Umbilical cord (tissue), 1 donor: ENCODE measurements at regions not wholly inside any gene's neighbourhood (a gene's known extent, or its start where the extent isn't known, plus 50 kb on each side); places are given as distances from the start of the nearest gene placed in this dataset.

Experiments used
- DNase-seq: peaks from one replicate; pipeline ENCODE4 v3.0.0-alpha.2; 2015; ENCODE audit warnings: low spot score

DNA sequence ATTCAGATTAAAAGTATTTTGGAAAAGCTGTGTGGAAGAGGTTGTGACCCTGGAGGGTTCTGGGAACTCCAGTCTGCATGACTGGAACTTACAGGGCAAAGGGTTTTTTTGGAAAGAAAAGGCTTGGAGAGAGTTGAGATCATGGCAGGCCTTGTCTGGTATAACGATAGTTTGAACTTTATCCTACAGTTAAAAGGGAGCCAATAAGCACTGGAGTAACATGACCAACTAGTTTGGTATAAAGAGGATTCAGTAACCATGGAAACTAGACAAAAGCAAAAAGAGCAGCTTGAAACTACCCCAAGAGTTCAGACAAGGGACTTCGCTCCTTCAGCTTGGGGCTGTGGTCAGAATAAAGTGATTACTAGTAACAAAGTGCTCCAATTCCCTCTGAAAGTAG lies 151.2 kb upstream of the TMCO5A start:
- DNase-seq, result no peak

DNA sequence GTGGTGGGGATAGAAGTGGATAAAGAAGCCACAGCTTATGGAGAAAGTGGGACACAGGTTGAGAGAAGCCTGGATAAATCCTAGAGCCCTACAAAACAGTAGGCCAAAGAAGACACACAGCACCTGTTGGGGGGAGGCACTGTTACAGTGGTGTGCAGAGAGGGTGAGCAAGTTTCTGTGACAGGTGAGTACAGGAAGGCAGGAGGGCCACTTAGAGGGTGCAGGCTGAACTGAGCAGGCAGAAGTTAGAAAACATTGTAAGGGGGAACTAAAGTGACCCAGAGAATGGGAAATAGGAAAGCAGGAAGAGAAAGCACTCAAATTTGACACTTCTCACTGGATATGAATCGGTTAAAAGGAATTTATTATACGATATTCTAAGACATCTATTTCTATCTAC lies 146.1 kb upstream of the TMCO5A start:
- DNase-seq, result no peak

DNA sequence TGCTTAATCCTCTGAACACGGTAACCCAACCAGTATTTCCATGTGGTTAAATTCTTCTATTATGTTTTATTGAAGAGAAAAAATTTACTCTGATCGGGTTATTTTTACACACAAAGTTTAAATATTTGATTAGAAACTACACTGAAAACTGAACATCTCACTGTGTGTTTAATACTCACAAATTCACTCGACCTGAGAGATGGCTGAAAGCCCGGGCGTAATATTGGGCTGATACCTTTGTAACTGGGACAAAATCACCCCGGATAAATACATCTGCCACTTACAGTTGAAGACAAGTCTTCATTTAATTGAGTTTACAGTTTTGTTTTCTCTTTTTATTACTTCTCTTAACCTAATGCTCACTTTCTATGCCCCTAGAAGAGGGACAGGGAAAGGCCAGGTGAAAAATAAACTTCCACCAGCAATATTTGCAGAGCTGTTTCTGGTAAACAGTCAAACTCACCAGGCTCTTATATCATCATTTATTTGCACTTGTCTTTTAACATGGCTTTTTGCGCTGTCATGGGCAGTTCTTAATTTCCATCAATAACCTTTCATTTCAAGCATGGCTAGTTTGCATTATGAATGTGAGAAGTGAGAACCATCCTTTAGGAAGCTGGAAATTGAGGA lies 145.6 kb upstream of the TMCO5A start:
- DNase-seq, result no peak

DNA sequence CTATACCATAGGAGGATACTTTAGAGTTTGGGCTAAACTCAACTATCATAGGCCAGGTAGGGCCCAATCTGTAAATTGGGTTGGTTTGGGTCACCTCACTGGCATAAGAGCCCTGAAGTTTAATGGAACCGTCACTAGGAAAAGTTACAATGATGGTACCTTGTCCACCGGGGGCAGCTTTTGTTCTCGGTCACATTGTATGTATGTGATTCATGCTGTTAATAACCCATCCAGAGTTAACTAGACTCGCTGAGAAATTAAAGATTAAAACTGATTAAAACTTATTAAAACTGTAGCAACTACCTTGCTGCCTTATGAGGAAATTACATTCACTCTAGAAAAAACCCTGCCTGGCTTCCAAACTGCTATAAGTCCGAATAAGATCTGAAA lies 145.0 kb upstream of the TMCO5A start:
- DNase-seq, result no peak

DNA sequence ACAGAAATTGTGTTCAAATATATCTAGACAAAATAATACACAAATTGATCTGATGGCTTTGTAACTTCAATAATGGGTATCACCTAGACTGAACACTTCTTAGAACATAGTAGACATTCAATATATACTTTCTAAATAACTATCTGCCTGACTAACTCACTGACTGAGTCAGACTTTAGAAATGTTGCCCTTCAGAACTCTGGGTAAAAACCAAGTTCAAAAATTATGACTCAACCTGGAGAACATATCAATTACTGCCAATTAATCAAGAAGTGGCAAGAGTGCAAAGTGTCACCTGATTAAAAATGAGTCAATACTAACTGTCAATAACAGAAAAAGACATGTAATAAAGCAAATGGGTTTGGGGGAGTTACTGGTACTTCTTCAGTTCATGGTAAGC lies 144.6 kb upstream of the TMCO5A start:
- no peak for DNase-seq

DNA sequence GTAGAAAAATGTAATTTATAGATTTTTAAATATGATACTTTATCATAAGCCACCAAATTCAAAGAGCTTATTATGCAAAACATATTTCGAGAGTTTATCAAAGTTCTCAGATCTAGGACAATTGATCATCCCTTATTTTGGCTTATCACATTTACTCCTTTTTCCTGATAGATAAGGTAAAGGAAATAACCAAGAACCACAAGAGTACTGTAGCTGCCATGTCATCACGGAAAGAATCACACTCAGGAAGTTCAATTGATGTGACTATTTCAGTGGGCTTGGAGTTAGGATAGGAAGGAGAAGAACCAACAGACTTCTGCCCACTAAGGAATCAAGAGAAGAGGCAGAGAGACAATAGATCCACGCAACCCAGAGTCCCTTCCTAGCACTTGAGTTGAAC lies 142.7 kb upstream of the TMCO5A start:
- DNase-seq, result no peak

DNA sequence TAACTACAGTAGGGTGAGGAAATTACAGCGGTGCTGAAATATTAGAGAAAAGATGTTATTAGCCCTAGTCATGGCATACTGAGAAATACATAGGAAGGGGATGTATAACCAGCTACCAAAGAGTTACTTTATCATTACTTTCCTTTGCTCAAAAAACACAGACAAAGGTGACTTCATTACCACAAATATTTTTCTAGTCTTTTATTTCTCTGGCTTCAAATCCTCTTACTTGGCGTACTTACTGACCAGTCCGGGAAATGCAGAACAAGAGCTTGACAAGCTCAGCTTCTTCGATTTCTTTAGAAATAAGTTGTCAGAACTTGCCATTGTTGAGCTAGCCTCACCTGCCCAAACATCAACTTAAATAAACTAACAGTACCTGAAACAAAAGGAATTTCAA lies 142.1 kb upstream of the TMCO5A start:
- DNase-seq, result no peak

DNA sequence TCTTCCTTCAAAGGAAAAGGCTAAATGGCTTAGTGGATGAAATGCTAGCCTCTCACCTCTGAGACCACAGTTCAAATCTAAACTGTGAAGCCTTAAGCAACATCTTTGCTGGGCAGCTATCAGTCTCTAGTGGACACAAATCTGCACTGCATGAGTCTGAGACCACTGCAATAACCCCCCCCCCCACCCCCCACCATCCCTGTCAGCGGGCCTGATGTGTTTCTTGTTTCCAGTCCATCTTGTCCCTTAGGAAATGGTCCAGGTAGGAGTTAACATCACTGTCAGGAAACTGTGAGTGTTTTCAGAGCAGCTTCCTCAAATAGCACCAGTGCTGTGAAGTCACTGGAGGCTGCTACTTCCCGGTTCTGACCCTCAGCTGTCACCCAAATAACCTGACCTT lies 140.6 kb upstream of the TMCO5A start:
- no peak for DNase-seq

DNA sequence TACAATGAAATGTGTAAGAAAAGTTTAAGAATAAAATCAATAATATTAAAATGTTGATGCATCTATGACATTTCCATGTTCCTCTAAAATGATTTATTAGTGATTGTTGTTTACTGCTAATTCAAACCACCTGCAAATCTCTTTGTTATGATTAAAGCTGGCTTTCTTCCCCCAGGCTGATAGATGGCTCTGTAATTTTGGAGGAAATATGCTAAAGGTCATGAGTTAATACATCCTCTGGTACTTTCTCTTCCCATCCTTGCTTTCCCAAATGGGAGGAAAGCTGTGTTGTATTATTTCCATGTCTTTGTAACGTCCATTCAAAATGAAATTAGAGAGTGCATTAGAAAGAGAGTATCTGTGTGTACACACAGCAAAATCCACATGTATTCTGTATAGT lies 139.5 kb upstream of the TMCO5A start:
- no peak for DNase-seq

DNA sequence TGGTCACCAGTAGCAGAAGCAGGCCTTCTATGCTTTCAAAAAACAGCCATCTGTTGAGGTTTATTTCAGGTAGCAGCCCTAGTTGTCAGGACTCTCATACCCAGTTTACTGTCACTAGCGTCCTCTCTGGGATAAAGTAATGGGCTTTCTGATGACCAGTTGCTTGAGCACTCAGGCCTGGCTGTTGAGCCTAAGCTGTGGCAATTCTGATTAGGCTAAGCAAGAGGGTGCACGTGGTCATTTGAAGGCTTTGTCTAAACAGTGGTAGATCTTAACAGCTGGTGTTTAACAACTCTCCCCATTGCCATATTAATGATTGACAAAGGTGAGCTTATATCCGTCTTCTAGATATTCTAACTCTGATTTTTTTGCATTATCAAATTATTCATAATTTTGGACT lies 132.9 kb upstream of the TMCO5A start:
- DNase-seq, result no peak

DNA sequence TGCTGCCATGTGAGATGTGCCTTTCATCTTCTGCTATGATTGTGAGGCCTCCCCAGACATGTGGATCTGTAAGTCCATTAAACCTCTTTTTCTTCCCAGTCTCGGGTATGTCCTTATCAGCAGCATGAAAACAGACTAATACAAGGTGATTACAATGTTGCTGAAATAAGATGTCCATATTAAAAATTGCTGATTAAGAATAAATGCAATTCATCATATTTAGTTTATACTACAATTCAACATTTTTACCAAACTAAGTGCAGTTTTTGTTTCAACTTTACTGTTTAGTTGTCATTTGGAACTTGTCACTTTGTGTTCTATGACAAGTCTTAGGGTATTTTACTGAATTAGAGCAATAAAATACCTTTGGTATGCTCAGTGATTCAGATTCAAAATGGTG lies 127.6 kb upstream of the TMCO5A start:
- DNase-seq, result no peak

DNA sequence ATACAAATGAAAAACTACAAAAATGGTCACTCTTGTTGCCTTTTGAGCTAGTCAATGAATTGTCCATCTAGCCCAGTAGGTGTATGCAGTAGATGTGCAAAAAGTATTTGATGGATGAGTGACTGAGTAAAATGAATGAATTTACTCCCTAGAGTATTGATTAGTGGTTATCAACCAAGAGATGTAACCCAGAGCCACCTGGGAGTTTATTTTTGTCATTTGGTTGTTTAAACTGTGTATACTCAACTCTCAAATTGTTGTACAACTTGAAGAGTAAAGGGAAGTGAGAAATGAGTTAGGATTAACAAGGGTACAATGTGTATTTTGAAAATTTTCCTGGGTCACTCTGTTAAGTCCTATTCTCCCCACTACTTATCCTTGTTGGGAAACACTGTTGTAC lies 124.1 kb upstream of the TMCO5A start:
- DNase-seq, result no peak

DNA sequence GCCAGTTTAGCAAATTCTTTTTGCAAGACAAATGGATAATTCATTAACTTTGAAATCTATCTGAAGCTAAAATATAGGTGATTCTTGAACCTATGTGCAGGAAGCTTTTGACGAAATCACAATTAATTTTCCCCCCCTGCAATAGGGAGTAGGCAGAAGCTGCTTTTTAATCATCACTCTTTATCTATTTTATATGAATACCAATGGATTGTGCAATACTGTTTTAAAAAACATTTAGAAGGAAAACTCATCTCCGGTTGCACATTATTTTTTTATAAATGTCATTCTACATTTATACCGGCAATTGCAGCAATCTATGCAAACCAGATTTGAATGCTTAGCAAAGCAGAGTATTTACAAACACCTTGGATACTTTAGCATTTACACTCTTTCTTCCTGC lies 121.1 kb upstream of the TMCO5A start:
- no peak for DNase-seq

DNA sequence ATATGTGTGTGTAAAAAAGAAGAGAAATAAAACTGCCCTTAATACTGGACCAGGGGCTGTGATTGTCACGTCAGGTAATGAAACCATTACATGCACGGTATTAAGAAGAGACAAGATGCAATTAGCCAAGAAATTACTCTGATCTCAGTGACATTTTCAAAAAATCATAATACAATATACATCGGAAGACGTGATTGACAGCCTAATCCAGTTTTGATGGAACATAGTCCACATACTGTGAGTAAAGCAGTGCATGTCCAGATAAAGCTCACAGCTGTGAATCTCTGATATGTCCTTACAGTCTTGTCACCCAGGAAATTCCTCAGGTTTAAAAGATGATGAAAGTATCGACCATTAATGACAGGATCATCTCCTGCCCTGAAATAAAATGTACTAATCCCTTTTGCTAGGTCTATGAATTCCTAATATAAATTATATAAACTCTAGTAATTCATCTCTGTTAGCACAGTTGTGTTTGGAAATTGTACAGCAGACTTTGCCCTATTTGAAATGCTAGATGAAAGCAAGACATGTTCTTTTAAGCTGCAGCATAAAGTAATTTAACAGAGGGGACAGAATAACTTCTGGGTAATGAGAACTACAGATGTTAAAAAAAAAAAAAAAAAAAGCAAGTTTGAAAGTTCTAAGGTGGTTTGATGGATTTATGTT lies 119.5 kb upstream of the TMCO5A start:
- DNase-seq, result no peak

DNA sequence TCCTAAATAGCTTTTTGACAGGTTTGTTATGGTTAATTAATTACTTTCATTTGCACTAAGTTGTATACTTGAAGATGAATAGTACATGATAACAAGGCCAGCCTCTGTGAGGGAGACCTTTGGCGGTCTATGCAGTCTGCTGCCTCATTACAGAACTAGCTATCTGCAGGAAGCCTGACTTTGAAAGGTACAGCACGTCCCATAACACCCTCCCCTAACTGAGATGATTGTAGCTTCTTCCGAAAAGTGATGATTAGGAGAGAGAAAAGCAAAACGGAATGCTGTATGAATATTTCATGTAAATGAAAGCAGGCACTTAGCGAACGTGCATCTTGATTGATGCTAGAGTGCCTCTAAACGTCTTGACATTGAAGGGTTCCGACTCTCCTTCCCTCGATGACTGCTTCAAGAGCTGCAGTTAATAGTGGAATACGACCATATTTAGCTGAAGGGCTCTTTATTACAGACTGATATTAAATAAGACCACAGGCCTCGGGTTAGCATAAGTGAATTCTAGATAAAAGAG lies 116.2 kb upstream of the TMCO5A start:
- no peak for DNase-seq

DNA sequence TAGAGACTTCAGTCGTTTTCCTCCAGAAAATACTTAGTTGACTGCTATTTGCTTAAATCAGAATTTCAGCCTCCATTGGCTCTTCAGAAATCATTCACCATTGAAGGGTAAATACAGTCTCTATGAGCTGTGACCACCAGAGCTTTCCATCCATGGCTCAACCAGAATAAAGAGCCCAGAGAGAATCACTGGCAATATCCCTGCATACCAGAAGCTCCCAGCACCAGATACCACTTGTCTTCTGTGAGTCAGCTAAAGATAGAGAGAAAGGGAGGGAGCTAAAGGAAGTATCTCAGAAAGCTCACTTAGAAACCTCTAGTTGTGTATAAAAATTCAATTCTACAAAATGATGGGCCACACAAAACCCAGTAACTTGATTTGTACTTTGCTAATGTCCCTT lies 115.2 kb upstream of the TMCO5A start:
- peak; percentile 31 for DNase-seq

DNA sequence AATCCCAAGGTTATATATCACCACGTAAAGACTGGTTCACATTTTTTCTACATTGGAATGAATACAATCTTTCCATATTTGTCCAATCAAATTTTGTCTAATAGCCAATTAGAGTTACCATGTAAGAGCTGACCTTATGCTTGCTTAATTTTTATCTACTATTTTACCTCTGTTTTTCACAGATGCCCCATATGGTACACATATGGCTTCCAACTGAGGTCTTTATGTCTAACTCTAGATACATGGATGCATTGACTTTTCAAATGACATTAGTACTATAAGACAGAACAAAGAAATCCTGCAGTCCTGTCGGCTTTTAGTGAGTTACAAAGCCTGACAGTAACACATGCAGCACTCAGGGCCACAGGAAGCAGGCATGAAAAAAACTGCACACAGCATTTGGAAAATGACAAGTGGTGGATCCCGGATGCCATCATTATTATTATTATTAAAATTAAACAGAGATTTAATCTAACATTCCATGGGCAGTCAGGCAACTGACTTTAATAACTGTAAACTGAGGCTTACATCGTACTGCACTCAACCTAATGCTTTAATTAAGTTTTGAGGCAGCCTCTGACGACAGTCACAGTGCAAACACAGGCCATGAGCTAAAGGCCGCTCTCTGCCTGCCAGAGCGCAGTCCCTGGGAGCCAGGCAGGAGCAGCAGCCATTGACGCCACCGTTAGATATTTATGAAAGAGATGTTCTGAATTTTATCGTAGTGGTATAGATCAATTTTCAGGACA lies 113.9 kb upstream of the TMCO5A start:
- no peak for DNase-seq

DNA sequence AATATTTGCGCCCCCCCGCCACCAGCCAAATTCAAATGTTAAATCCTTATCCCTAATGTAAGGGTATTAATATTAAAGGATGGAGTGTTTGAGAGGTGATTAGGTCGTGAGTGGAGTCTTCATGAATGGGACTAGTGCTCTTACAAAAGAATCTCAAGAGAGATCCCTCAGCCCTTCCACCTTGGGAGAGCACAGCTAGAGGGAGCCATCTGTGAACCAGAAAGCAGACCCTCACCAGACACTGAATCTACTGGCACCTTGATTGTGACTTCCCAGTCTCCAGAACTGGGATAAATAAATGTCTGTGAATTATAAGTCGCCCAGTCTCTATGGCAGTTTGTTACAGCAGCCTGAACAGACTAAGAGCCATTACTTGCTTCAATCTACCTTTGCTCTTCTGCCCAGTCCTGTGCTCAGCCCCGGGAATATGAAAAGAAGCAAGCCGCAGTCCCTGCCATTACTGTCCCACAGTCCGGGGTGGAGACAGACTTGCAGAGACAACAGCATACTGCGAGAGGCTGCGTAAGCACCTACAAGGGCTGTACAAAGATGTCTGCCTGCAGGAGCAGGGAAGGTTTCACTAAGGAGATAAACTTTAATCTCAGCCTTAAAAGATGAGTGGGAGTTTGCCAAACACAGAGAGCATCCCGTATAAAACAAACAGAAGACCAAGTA lies 110.7 kb upstream of the TMCO5A start:
- DNase-seq, result peak; percentile 31

DNA sequence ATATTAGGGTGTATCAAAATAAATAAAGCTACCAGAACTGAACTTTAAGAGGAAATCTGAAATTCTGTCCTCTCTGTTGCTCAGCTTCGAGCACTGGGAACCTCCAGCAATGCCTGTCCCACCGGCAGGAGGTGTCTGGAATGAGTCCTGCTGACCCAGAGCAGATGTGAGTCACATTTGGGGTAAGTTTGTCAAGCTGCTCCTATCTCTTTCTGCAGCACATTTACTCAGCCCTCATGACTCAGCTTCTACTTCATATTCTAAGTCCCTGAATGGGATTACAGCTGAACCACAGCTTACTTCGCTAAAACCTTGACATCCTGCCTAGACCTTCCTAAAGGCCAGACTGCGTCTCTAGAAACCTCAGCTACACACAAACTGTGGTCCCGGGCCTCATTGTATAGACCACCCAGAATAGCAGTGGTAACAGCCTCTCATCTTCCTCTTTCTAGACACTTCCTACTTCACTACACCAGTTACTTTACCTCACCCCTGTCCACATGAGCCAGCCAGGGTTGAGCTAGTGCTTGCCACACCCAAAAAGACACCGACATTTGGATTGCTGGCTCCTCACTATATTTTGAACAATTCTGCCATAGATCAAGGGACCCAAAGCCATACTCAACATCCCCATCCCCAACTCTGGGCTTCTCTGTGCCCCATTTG lies 109.6 kb upstream of the TMCO5A start:
- DNase-seq, result peak; percentile 94

DNA sequence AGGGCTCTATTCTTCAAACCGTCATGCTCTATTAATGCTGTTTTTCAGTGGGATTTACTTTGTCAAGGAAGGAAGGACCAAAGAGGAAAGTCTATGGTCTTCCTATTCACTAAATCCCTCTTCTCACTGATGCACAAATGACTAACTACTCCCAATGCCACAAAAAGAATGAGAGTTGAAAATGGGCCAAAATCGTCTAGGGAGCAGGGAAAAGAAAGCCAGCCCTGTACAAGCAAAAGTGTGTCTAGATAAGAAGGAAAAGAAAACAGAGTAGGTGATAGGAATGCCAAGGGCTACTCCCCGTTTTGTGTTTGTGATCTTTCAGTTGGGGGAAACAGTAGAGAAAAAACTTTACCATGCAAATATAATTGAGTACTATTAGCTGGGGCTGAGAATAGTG lies 97.2 kb upstream of the TMCO5A start:
- DNase-seq, result peak; percentile 15

DNA sequence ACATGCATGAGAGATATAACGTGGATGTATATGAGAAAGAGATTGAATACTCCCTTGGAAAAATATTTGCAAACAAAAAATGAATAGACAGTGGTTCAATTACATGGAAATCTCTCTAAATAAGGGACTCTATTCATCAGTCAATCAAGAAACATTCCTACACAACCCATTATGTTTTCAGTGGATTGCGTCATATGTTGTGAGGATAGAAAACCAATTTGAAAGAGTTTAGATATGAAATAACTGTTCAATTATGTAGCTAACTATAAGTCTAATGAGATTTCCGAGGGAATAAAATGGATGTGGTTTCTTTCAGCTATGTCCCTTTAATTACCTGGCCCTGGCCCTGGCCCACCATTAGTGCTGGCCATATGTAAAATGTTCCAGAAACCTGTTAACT lies 86.7 kb upstream of the TMCO5A start:
- DNase-seq, result no peak

DNA sequence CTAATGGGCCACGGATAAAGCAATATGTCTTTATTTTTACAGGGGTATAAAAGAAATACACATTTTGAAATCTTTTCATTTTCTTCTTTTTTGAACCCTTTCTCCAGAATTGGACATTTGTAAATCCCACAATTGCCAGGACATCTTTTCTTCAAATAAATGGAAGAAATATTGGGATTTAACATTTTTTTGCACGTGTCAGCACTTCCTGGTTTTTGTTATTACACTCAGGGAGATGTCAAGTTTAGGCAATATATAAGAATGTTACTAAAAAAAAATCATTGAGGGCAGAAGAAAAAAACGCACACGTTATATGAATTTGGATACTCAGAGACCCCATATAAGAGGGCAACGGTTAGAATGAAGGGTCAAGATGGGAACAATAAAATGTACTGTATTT lies 78.3 kb upstream of the TMCO5A start:
- DNase-seq, result no peak
